DMS 273 (cell line): ENCODE measurements at regions not wholly inside any gene's neighbourhood (a gene's known extent, or its start where the extent isn't known, plus 50 kb on each side); places are given as distances from the start of the nearest gene placed in this dataset.

Experiments used
- DNase-seq: peaks from one replicate; lab custom pipeline; 2025; ENCODE audit not compliant: unreplicated experiment; lab: John Stamatoyannopoulos, UW

GRCh38 chr4:33171873-33172525 lies 2451.8 kb downstream of the PCDH7 start:
- no peak for DNase-seq

GRCh38 chr4:33176566-33176965 lies 2456.4 kb downstream of the PCDH7 start:
- no peak for DNase-seq

DNA sequence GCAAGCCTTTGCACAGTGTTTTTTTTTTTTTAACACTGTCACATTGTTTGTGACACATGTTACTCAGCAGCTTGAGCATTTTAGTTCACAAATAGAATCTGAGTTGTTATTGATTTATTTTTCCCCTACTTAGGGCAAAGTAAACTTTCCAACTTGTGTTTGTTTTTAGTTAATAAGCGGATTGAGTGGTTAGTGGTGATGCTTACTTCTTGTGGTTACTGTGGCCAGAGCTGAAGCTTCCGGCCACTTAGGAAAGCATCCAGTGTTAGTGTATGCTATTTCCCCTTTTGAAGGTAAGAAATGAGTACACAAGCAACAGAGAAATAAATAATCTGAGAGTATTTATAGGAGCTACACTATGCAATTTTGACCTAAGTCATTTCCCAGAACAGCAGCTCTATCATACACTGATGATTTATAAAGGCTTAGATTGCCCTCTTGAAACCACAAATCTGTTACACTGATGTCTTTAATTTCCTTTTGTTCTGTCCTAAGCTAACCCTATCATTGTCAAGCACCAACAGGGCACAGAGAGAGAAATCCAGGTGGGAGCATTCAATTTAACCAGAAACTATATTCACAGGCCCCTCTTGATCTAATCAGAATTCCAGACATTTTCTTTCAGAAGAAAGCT lies 2464.6 kb downstream of the PCDH7 start:
- DNase-seq, result no peak

- DNase-seq, result no peak
These were observed 2466.9 kb downstream of the PCDH7 start for GRCh38 chr4:33187035-33187434.

DNA sequence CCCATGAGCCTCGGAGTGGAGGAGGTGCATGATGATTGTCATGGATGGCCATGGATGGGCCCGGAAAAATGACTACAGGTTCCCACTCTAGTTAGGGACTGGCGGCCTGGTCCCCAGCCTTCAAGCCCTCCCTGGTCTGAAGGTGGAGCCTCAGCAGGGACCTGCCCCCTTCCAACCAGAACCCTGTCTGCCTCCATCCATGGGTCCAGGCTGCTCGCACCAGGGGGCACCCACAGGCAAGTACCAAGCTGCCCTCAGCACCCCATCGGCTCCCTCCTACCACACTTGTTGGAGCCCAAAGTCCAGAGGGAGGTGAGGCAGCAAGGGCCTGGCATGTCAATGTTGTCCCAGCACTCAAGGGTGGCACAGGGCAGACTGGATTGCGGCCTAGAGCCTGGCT lies 2468.6 kb downstream of the PCDH7 start:
- DNase-seq, result no peak

DNA sequence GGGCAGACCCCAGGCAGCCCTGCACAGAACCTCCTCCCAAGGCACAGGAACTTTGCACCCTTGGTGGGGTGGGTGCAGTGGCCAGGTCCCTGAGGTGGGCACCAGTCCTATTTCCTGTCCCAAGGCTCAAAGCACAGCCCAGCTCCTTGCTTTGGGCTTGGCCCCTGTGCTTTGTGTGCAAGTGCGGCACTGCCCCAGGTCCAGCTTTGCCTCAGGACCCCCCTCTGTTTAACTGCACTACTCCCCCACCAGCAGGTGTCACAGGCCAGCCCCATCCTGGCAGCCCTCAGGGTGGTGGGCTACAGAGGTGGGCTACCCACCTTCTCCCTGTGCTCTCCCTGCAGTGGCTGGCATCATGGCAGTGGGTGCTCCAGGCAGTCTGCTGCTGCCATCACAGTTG lies 2469.0 kb downstream of the PCDH7 start:
- DNase-seq, result no peak

DNA sequence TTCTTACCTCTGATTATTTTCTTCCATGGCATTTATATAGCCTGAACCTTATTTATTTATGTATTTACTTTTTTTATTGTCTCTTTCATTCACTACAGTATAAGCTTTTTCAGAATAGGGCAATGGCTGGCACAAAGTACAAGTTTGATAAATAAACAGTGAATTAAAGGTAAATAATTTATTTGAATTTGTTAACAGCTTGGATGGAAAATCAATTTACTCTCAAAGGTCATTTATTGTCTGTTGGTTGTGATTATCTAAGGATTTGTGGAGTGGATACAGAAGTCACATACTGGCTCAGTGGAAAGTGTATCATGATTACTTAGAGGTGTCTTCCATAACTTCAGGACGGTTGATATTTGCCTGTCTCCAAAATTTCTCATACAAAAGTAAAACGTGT lies 2472.9 kb downstream of the PCDH7 start:
- DNase-seq, result no peak

DNA sequence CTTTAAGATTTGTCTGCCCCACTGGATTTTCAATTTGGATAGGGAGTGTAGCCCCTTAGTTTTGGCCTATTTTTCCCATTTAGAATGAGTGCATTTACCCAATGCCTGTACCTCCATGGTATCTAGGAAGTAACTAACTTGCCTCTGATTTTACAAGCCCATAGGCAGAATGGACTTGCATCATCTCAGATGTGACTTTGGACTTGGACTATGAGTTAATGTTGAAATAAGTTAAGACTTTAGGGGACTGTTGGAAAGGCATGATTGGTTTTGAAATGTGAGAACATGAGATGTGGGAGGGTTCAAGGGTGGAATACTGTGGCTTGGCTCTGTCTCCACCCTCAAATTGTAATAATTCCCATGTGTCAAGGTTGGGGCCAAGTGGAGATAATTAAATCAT lies 2480.2 kb downstream of the PCDH7 start:
- DNase-seq, result no peak

DNA sequence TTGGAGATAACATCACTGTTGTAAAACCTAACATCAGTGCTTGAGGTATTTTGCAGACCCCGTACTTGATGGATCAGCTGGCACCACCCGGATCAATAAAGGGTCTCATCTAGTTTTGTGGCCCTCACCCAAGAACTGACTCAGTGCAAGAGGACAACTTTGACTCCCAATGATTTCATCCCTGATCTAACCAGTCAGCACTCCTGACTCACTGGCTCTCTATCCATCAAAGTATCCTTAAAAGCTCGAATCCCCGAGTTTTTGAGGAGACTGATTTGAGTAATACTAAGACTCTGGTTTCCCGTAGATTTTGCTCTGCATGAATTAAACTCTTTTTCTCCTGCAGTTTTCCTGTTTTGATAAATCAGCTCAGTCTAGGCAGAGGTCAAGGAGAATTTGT lies 2498.1 kb downstream of the PCDH7 start:
- DNase-seq, result no peak

- DNase-seq, result no peak
These were observed 2506.0 kb downstream of the PCDH7 start for GRCh38 chr4:33226133-33226532.

- DNase-seq, result no peak
These were observed 2506.6 kb downstream of the PCDH7 start for GRCh38 chr4:33226783-33227182.

- DNase-seq, result no peak
These were observed 2534.9 kb downstream of the PCDH7 start for GRCh38 chr4:33255094-33255493.

DNA sequence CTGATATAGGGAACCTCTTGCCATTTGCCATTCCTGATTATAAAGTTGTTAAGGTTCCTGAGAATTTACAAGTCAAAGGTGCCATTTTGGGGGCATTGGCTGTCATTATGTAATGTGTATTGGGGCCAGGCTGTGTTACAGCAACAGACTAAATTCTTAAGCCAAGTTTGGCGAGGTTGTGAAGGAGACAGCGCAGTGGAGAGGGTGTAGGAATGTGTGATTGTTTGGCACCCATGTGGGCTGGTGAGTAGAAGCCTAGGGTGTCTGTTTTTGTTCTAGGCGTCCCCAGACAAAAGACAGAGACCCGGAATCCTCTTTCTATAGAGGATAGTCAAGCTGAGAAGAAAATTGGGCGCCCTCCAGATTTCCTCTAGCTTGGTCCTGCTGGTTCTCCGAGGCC lies 2535.3 kb downstream of the PCDH7 start:
- DNase-seq, result no peak

- no peak for DNase-seq
These were observed 2542.7 kb downstream of the PCDH7 start for GRCh38 chr4:33262824-33263223.

DNA sequence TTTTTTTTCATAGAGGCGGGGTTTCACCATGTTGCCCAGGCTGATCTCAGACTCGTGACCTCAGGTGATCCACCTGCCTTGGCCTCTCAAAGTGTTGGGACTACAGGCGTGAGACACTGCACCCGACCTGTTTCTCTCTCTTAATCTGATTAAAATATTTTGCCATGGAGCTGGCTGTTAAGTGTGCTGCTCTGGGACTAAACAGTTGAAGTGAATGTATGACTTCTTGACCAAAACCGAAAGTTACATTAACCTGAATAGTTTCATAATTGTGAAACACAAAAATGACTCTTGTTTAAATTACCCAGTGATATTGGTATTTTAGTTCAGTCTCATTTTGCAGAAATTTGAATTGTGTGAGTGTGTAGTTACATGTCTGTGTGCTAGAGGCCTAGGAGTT lies 2548.6 kb downstream of the PCDH7 start:
- DNase-seq, result no peak

DNA sequence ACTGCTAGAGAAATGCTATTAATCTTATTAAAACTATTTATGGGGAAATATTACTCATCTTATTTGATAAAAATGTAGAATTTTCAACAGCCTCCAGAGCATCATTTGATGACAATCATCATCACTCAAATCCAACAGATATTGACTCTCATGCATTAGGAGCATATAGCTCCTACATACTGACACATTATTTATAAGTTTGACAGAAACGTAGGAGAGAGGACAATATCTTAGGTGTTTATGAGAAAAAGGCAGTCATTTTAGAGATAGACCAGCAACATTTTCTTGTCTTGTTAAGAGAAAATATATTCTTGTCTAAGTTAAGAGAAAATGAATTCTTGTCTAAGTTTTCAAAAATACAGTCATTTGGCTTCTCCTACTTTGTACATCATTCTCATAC lies 2550.2 kb downstream of the PCDH7 start:
- DNase-seq, result no peak

DNA sequence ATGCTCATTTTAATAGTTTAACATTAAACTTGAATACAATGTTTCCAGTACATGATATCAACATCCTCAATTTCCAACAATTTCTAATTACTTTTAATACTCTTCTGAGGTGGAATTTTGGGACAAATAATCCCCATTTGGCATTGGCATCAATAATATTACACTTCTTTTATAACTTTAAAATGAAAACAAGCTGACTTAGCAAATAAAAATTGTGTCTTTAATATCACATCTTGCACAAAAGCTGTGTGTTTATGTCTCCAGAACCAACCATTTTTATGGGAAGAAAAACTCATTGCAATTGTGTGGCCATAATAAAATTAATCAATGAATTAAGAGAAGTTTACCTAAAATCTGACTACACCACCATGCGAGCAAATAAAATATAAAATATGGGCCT lies 2552.6 kb downstream of the PCDH7 start:
- no peak for DNase-seq

DNA sequence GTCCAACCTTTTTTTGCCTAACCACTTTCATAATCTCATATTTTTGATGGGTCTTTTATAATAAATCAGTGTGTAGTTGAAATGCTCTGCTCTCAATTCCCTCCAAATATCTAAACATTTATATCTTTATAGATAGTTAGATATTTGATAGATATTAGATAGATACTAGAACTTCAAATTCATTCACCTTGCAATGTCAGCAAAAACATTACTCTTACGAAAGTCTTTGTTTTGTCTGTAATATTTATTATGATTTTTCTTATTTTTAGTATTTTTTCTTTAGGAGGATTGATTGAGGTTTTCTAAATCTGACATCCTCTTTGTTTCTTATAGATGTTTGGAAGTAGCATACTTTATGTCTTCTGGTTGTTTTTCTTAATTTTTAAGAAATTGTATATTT lies 2563.6 kb downstream of the PCDH7 start:
- DNase-seq, result no peak

DNA sequence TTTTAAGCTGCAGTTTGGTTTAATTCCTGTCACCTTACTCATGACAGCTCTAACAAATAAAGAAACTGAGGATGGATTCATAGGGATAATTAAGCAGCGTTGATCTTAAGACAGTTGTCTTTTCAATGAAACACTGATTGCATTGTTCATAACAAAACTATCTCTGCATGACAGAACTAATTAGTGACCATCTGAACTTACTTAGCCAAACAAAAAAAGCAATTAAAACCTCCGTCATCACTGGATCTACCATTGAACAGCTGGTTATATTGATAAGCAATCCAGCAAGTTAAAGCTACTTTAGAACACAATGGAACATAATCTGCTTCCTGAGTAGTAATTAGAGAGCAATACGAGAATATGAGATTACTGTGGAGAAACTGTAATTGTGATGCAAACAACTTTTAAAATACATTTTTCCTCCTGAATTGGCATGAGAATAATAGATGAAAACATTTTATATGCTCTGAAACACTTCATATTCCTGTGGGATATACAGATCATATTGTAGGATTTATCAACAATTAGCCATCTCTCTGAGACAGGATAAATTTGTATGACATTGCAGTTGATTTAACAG lies 2576.8 kb downstream of the PCDH7 start:
- no peak for DNase-seq

DNA sequence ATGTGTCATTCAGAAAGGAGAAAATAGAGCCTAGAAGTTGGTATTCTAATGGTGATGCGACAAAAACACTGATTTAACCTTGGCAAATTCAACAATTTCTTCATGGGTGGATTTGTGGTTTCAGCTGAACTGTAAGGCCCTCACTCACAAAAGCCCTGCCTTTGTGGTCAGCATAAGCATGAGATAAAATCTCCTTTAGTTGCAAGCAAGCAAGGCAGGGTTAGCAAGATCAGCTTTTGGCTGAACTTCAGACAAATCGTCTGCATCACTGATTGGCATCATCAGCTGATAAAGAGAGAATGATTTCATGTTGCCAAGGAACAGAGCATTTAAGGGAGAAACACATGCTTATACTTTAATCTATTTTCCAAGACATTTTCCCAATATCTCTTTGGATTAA lies 2582.2 kb downstream of the PCDH7 start:
- peak; percentile 24 for DNase-seq

DNA sequence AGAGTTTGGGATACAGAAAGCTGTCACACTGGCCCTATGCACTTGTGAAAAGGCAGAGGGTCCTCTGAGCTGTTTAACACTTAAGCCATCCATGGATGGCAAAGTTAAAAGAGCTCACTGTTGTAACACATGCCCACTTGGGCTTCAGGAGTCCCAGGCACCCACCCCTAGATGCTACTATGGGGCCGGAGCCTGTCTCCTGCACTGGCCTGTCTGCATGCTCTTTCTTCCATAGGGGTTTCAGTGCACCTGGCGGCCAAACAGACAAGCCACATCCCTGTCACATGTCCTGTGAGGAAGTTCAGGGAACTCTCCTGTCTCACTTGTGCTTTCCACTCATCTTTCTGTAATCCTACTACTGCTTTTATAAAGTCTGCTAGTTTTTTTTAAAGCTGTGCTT lies 2586.0 kb downstream of the PCDH7 start:
- no peak for DNase-seq

DNA sequence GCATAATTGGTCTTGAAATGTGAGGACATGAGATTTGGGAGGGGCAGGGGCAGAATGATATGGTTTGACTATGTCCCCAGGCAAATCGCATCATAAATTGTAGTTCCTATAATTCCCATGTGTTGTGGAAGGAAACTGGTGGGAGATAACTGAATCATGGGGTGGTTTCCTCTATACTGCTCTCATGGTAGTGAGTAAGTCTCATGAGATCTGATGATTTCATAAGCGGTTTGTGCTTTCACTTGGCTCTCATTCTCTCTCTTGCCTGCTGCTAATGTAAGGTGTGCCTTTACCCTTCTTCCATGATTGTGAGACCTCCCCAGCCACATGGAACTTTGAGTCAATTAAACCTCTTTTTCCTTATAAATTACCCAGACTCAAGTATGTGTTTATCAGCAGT lies 2595.9 kb downstream of the PCDH7 start:
- DNase-seq, result no peak

- DNase-seq, result no peak
These were observed 2596.4 kb downstream of the PCDH7 start for GRCh38 chr4:33316578-33316977.
